ENCODE measurements at regions not wholly inside any gene's neighbourhood (a gene's known extent, or its start where the extent isn't known, plus 50 kb on each side); places are given as distances from the start of the nearest gene placed in this dataset.

DNA sequence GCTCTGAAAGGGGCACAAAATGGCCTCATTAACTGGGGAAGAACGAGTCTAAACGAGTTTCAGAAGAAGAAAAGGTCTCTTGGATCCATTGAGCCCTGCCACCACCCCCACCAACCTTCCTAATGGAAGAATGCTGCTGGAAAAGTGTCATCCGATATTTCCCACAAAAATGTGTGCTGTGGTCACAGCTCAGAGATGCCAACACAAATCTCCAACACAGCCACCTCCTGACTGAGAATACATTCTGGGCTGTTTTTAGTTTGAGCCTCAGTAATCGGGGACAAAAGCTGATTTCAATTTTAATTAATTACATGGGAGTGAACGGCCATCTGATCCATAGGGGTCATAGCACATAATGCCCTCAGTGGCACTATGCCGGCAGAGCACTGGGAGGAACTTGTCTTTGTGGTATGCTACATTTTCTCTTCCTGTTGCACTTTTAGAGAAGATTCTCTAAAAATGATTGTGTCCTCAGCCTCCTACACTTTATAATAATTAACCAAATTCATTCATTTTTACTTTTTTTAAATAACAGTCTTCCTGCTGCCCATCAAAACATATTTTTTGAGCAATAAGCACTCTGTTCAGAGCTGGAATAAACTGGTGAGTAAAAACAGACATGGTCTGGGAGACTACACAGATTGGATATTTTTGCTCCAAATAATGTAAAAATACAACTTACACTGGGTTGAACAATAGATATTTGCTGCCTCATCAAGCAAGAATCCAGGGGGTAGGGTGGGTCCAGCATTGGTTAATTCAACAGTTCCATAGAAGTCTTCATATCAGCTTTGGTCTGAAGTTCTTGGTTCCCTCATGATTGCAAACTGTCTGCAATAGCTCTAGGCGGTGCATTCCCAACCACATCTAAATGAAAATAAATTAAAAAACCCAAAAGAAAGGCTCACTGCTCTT lies 143.6 kb upstream of the TMEM170B start:
- ATAC-seq (replicated peaks; ENCODE audit: extremely low read depth, poor library complexity, severe bottlenecking) (no peak), DNase-seq (ENCODE audit: low spot score in 2 of 2) (no peak)
- Mint-ChIP-seq H3K4me1 (no peaks in the 10 kb centered on the region), H3K9me3 (no peaks in the 10 kb centered on the region), H3K27ac (ENCODE audit: low read depth) (no peak overlapping the region), H3K27me3 (no peaks in the 10 kb centered on the region), H3K4me3 (no peak overlapping the region), H3K36me3 (ENCODE audit: insufficient read depth) (no peaks in the 10 kb centered on the region)

DNA sequence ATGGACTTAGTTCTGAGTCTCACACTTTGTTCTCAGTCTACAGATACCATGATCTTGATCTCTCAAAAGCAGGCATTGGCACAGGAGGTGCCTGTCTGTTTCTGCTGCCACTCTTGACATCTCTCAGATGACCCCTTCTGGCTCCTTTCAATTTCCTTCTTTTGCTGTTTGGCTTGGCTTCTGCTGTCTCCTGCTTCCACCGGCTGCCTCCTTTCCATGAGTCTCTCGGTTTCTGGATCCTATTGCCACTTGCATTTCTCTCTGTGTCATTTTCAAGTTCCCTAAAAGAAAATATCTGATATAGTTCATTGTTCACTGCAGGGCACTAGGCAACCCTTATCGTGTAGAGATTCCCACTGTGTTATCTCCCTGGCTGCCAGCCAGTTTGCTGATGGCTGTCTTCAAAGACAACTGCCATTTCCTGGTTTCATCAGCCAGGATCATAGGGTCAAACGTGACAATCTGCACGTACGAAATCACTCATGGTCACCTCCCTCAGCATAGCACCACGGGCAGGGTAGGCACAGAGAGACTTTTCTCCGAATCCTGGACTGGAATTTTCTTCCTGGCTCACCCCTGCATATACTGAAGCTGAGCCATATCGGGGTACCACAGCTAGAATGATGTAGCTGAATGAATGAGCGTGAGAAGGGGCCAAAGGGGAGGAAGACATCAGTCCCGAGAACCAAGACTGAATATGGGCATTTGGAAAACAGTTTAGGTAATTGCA lies 144.6 kb upstream of the TMEM170B start:
- Mint-ChIP-seq H3K27ac (ENCODE audit: low read depth) (no peak overlapping the region), H3K9me3 (no peaks in the 10 kb centered on the region), H3K4me1 (no peaks in the 10 kb centered on the region), H3K27me3 (no peaks in the 10 kb centered on the region), H3K36me3 (ENCODE audit: insufficient read depth) (no peaks in the 10 kb centered on the region), H3K4me3 (no peak overlapping the region)
- DNase-seq (ENCODE audit: low spot score in 2 of 2) (no peak), ATAC-seq (replicated peaks; ENCODE audit: extremely low read depth, poor library complexity, severe bottlenecking) (no peak)

DNA sequence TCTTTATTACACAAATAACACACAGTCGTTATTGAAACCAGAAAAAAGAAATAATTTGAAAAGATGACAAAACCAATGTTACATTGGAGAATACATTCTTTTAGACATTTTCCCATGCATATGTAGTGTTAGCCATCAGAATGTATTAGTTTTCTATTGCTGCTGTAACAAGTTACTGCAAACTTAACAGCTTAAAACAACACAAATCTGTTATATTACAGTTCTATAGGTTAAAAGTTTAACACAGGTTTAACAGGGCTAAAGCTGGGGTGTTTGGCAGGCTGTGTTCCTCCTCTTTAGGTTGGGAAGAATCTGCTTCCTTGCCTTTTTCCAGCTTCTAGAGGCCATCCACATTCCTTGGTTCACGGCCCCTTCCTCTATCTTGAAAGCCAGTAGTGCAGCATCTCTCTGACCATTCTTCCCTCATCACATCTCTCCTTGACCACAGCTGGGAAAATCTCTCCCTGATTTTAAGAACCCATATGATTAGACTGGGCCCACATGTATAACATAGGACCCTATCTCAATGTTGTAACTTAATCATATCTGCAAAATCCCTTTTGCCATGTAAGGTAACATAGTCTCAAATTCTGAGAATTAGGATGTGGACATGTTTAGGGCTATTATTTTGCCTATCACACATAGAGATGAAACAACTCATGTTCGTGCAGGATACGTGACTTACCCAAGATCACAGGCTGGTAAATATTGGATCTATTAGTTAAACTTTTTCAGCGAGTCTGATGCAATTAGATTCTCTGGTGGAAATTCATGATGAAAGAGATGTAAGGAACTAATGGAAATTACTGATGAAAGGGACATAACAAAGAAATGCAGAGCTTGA lies 145.4 kb upstream of the TMEM170B start:
- Mint-ChIP-seq H3K4me3 (no peak overlapping the region), H3K4me1 (no peaks in the 10 kb centered on the region), H3K27me3 (no peaks in the 10 kb centered on the region), H3K9me3 (no peaks in the 10 kb centered on the region), H3K27ac (ENCODE audit: low read depth) (no peak overlapping the region), H3K36me3 (ENCODE audit: insufficient read depth) (peaks cover under 1% of the 10 kb centered on the region)
- ATAC-seq (replicated peaks; ENCODE audit: extremely low read depth, poor library complexity, severe bottlenecking): no peak
- DNase-seq (ENCODE audit: low spot score in 2 of 2): no peak

DNA sequence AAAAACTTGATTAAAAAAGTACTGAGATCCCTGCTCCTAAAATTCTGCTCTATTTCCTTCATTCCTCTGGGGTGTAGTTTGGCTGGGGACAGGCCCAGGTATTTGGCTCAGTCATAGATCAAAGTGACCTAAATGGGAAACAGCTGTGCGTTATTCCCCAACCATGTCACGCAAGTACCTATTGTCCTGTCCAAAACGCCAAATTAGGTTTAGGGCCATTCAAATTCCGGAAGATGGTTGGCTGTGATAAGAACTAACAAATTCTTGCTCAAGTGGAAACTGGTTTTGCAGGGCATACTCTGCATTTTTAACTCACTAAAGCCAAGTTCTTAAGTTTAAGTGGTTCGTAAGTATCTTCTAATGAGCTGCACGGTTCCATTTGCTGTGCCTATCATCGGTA lies 147.6 kb upstream of the TMEM170B start:
- no peaks in the 10 kb centered on the region for H3K9me3 Mint-ChIP-seq
- no peak overlapping the region for H3K27ac Mint-ChIP-seq (ENCODE audit: low read depth)
- ATAC-seq (replicated peaks; ENCODE audit: extremely low read depth, poor library complexity, severe bottlenecking) (no peak), DNase-seq (ENCODE audit: low spot score in 2 of 2) (no peak)
- no peak overlapping the region for H3K4me3 Mint-ChIP-seq
- H3K36me3 Mint-ChIP-seq (ENCODE audit: insufficient read depth): peaks cover 2% of the 10 kb centered on the region
- H3K27me3 Mint-ChIP-seq: no peaks in the 10 kb centered on the region
- H3K4me1 Mint-ChIP-seq: peaks cover 20% of the 10 kb centered on the region

DNA sequence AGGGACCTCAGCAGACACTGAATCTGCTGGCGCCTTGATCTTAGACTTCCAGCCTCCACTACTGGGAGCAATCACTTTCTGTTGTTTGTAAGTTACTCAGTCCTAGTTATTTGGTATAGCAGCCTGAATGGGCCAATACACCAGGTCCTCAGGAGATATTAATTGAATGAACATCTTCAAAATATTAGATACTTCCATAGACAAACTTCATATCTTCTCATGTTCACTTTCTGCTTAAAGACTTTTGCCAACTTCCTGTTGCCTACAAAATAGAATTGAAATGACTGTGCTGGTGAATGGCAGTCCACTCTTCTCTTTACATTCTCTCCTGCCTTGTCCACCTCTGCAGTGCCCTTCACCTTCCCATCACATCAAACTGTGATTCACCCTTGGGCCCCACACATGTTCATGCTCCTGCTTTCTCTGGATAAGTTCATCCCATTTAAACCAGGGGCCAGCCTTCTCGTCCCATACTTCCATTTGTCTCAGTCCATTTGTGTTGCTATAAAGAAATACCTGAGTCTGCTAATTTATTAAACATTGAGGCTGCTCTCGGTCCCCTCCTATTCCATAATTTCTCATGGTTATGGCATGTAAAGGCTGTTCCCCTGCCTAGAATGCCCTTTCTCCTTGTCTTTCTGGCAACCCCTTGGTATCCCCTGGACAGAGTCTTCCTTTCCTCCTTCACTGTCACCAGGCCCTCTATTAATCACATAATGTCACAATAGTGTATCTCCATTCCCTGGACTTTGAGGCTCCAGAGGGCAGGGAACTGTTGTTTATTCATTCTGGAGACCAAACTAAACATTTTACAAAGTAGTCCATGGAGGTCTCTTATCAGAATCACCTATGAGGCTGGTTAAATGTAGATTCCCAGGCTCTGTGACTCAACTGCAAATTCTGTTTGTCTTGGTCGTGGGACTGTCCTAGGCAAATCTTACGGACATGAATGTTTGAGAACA lies 148.3 kb upstream of the TMEM170B start:
- ATAC-seq (replicated peaks; ENCODE audit: extremely low read depth, poor library complexity, severe bottlenecking) (no peak), DNase-seq (ENCODE audit: low spot score in 2 of 2) (no peak)
- H3K4me3 Mint-ChIP-seq: no peak overlapping the region
- H3K4me1 Mint-ChIP-seq: peaks cover 20% of the 10 kb centered on the region
- no peaks in the 10 kb centered on the region for H3K27me3 Mint-ChIP-seq
- H3K9me3 Mint-ChIP-seq: no peaks in the 10 kb centered on the region
- H3K36me3 Mint-ChIP-seq (ENCODE audit: insufficient read depth): peaks cover 2% of the 10 kb centered on the region
- no peak overlapping the region for H3K27ac Mint-ChIP-seq (ENCODE audit: low read depth)

DNA sequence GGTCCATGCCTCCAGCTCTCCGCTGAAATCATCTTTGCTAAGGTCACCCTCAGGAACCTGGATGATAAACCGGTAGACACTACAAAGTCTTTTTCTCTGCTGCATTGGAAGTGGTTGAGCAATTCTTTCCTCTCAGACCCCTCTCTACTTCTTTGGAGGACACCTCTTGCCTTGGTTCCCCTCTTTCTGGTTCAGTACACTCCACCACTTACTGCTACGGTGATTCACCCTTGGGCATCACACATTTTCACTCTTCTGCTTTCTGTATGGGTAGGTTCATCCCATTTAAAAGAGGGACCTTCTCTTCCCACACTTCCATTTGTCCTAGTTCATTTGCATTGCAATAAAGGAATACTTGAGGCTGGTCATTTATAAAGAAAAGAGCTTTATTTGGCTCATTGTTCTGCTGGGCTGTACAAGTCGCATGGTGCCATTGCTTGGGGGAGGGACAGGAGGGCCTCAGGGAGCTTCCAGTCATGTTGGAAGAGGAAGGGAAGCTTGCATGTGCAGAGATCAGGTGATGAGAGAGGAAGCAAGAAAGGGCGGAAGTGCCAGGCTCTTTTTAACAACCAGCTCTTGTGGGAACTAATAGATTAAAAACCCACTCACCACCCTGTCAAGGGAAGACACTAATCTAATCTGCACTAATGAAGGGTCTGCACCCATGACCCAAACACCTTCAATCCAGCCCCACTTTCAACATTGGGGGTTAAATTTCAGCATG lies 149.7 kb upstream of the TMEM170B start:
- H3K4me1 Mint-ChIP-seq: peaks cover 26% of the 10 kb centered on the region
- H3K36me3 Mint-ChIP-seq (ENCODE audit: insufficient read depth): peaks cover 2% of the 10 kb centered on the region
- H3K27ac Mint-ChIP-seq (ENCODE audit: low read depth): no peak overlapping the region
- H3K4me3 Mint-ChIP-seq: no peak overlapping the region
- H3K9me3 Mint-ChIP-seq: no peaks in the 10 kb centered on the region
- no peaks in the 10 kb centered on the region for H3K27me3 Mint-ChIP-seq
- ATAC-seq (replicated peaks; ENCODE audit: extremely low read depth, poor library complexity, severe bottlenecking): no peak
- DNase-seq (ENCODE audit: low spot score in 2 of 2): no peak

DNA sequence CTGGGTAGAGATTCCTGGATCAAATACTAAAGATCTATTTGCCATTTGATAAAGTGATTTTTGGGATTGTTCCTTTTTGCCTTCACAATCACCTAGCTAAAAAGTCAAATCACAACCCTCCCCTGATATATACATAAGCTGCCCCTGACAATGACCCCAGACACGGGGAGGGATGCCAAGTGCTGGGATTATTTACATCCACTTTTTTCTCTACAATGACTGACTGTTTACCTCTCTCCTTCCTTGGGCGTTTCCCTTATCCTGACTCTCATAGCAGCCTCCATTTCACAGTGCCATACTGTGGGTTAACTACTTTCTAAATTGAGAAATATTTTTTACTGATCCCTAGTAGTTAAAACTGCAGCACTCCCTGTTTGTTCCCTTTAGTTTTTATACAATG lies 150.8 kb upstream of the TMEM170B start:
- ATAC-seq (replicated peaks; ENCODE audit: extremely low read depth, poor library complexity, severe bottlenecking) (no peak), DNase-seq (ENCODE audit: low spot score in 2 of 2) (no peak)
- no peaks in the 10 kb centered on the region for H3K9me3 Mint-ChIP-seq
- H3K27me3 Mint-ChIP-seq: no peaks in the 10 kb centered on the region
- H3K4me3 Mint-ChIP-seq: peak overlapping the region; percentile 9
- peaks cover 36% of the 10 kb centered on the region for H3K4me1 Mint-ChIP-seq
- peak overlapping the region; percentile 11 for H3K27ac Mint-ChIP-seq (ENCODE audit: low read depth)
- peaks cover 7% of the 10 kb centered on the region for H3K36me3 Mint-ChIP-seq (ENCODE audit: insufficient read depth)

DNA sequence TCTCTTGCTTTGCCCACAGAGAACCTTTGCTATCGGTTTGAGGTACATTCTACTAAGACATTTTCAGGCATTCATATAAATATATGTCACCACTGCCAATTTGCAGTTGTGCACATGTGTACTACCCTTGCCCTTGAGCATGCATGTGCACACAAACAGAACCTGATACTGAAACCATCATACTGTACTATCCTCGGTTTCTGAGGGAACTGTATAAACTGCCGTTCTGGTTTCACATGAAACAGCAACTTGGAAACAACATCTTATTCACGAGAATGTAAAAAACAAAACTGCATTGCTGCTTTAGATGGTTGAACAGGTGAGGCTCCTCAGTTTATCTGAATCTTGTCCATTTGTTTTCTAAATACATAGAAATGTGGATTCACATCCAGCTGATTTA lies 151.2 kb upstream of the TMEM170B start:
- H3K27ac Mint-ChIP-seq (ENCODE audit: low read depth): peak overlapping the region; percentile 11
- DNase-seq (ENCODE audit: low spot score in 2 of 2) (no peak), ATAC-seq (replicated peaks; ENCODE audit: extremely low read depth, poor library complexity, severe bottlenecking) (no peak)
- H3K9me3 Mint-ChIP-seq: no peaks in the 10 kb centered on the region
- no peaks in the 10 kb centered on the region for H3K27me3 Mint-ChIP-seq
- peak overlapping the region; percentile 9 for H3K4me3 Mint-ChIP-seq
- peaks cover 11% of the 10 kb centered on the region for H3K36me3 Mint-ChIP-seq (ENCODE audit: insufficient read depth)
- H3K4me1 Mint-ChIP-seq: peaks cover 40% of the 10 kb centered on the region

DNA sequence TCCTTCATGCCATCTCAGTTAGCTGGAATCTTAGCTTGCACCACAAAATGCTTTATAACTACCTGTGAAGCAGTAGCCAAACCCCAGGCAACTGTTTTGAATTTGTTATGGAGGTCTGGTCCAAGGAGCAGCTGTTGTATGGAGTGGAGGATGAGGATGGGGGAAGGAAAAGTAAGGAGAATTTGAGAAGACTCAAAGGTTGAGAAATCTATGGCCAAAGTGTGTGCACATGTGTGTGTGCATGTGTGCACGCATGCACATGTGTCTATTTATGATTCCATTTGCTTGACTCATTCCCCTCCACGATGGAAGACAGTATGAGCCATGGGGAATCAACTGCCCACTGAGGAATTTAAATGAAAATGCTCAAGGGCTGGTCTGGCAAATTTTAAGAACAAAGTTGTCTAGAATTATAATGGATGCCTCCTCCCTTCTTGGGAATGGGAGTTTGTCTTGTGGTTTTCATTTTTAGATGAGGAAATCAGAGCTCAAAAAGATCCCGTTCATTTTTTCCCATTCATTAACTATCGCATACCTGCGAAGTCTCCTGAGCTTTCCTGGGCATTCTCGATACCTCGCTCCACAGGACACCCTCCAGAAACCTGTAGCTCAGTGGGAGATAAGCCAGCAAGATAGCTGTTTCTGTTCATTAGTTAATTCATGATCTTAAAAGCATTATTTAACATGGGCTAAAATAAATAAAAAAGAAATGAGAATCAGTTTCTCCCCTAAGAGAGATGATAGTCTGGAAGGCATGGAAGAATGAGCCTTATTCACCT lies 152.3 kb upstream of the NEDD9 start:
- Mint-ChIP-seq H3K27me3 (no peaks in the 10 kb centered on the region), H3K36me3 (ENCODE audit: insufficient read depth) (peaks cover 18% of the 10 kb centered on the region), H3K9me3 (no peaks in the 10 kb centered on the region), H3K27ac (ENCODE audit: low read depth) (peak overlapping the region; percentile 12), H3K4me3 (no peak overlapping the region), H3K4me1 (peaks cover 56% of the 10 kb centered on the region)
- DNase-seq (ENCODE audit: low spot score in 2 of 2) (no peak), ATAC-seq (replicated peaks; ENCODE audit: extremely low read depth, poor library complexity, severe bottlenecking) (no peak)

DNA sequence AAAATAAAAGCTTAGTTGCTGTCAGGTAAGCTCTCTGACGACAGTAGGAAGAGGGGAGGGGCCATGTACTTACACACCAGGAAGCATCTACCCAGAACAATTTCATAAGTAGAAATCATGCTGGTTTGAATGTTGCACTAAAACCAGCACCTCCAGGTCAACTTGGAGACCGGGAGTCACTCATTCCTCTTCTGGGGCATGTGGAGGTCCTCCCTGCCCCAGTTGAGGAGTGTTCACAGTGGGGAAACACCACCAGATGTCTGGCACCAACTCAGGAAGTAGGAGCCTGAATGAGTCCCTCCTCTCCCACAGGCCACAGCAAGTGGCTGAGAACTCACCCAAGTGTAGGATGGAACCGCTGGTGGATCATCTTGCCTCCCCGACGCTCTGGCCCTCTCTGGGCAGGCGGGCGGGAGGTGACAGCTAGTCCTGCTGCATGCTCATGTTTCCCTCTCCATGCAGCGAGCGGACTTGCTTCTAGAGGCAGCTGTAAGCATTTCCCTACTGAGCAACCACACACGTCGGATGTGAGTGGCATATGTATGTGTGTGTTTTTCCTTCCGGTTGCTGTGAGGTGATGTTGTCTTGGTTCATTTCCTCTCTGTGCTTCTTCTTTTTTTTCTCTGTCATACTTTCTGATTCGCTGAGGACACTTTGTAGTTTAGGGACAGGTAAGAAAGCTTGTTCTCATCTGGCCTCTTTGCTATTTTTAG lies 149.5 kb upstream of the NEDD9 start:
- H3K4me1 Mint-ChIP-seq: peaks cover 69% of the 10 kb centered on the region
- peak overlapping the region; percentile 89 for H3K4me3 Mint-ChIP-seq
- H3K36me3 Mint-ChIP-seq (ENCODE audit: insufficient read depth): peaks cover 19% of the 10 kb centered on the region

More for the DNA sequence above, 149.5 kb upstream of the NEDD9 start:
- Mint-ChIP-seq H3K27me3 (no peaks in the 10 kb centered on the region), H3K27ac (ENCODE audit: low read depth) (peak overlapping the region; percentile 93), H3K9me3 (no peaks in the 10 kb centered on the region)
- peak; percentile 42 to 69 for DNase-seq (ENCODE audit: low spot score in 2 of 2)
- peak; percentile 95 for ATAC-seq (replicated peaks; ENCODE audit: extremely low read depth, poor library complexity, severe bottlenecking)

Data from central memory CD8-positive, alpha-beta T cell (primary cell).